GM18517 (cell line): ENCODE measurements at regions not wholly inside any gene's neighbourhood (a gene's known extent, or its start where the extent isn't known, plus 50 kb on each side); places are given as distances from the start of the nearest gene placed in this dataset.

ENCODE experiments used
- ATAC-seq: cut with Tn5 transposase; IDR thresholded peaks from one replicate; pipeline ENCODE4 v1.9.1; 2021; ENCODE audit warnings: mild to moderate bottlenecking, moderate library complexity; ENCODE audit not compliant: unreplicated experiment

DNA sequence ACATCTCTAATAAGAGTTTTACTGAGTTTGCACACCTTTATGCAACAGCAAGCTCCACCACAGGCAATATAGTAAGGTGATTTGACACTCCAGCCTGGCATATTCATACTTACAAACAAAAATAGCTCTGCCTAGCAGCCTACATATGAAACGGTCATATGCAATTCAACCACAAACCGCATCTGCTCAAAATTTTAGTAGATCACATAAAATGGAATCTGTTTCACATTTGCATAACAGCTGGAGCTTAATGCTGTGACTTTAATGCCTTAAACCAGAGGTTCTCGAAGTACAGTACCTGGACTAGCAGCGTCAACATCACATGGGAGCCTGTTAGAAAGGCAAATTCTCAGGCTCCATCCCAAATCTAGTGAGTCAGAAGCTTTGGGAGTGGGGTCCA, 578.4 kb downstream of the CDH11 start:
- no peak for ATAC-seq

- no peak for ATAC-seq
These were observed 578.8 kb downstream of the CDH11 start for GRCh38 chr16:64543031-64543430.

DNA sequence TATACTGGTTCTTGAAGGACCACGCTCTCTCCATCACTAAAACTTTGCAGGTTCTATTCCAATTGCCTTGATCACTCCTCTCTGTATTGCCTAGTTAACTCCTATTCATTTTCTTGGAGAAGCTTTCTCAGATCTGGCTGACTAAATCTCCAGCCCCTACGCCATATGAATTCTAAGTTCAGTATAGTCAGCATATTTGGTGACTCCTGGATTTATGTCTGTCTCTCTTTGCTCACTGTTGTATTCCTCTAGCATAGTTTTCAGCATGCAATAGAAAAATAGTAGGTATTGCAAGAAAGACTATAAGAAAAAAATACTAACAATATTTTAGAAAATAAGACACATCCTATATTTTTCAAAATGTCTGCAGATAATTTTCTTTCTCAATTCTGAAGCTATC, 579.7 kb downstream of the CDH11 start:
- ATAC-seq: no peak

- ATAC-seq: no peak
These were observed 580.2 kb downstream of the CDH11 start for GRCh38 chr16:64541621-64542020.

GRCh38 chr16:64540434-64540833, 581.4 kb downstream of the CDH11 start:
- ATAC-seq: no peak

DNA sequence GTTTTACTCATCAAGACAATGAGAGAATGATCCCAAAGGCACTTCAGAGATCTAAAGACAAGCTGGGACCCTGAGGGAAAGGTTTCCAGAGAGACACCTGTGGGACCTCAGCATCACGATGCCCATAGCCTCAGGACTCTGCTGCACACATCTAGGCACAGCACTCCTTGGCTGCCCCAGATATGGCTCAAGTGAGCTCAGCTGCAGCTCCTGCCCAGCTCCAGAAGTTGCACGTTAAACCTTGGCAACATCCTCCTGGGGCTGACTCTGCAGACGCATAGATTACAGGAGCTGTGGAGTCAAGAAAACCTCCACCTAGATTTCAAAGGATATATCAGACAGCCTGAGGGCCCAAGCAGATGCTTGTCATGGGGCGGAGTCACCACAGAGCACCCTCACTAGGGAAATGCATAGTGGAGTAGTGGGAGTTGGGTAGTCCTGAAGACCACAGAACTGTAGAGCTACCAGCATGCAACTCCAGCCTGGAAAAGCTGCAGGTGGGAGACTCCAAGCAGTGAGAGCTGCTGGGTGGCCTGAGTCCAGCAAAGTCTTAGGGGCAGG, 582.0 kb downstream of the CDH11 start:
- ATAC-seq: no peak

GRCh38 chr16:64534180-64534780, 587.6 kb downstream of the CDH11 start:
- no peak for ATAC-seq

DNA sequence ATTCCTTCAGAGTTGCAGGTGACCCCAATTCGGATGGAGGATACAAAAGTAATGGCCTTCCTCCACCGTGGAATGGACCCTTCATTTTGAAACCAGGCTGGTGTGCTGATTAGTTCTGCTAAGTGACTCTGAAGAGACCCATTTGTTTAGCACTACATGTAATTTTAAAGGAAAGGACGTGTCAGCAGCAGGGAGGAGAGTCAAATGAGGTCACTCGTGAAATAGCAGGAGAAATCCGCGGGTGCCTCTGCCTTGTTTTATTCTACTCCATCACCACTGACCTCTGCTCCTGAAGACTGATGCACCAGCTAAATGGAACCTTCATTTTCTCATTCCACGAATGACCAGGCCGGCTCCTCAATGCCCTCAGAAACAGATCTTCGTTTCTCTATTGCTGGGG, 589.2 kb downstream of the CDH11 start:
- no peak for ATAC-seq

DNA sequence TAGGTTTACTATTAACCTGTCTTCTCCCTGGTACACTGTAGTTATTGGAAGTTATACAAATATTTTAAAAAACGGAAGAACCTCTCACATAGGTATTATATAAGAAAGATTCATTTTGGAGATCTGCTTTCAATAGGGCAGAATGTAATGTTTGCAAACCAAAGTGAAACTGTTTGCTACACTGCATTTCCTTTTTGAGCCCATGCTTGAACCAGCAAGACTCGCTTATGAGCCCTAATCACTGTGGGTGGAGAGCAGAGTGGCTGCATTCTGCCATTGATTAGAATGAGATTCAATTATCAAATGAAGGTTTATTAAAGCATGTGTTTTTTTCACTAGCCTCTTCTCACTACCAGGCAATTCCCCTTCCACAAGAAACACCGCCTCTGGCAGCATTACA, 589.7 kb downstream of the CDH11 start:
- no peak for ATAC-seq

DNA sequence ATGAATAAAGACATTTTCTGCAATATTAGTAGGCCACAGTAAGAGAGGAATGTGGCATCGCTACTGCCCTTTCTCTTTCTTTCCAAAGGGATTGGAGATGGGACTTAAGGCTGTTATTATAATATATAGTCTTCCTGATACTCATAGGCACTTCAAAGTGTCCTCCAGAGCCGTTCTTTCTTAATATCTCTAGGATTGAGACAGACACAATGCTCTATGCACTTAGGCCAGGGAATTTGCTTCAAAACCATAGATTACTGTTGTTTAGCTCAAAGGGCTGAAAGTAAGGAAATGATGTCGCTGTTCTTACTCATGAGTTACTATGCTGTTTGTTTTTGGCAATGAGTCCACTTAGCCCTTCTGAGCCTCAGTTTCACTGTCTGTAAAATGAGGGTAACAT, 590.5 kb downstream of the CDH11 start:
- ATAC-seq: no peak

GRCh38 chr16:64522548-64522947, 599.3 kb downstream of the CDH11 start:
- ATAC-seq: no peak

DNA sequence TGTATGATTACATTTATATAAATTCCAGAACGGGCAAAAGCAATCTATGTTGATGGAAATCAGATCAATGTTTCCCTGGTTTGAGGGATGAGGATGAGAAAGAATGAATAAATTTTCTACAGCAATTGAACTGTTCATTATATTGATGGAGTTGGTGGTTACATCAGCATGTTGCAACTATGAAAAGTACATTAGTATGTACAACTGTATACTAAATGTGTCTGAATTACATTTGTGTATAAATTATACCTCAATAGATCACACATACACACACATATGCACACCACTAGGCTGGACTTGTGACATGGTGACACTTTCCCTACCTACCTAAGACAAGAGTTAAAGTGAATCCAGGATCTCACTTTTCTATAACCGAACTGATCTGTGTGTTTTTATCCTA, 608.0 kb downstream of the CDH11 start:
- no peak for ATAC-seq

DNA sequence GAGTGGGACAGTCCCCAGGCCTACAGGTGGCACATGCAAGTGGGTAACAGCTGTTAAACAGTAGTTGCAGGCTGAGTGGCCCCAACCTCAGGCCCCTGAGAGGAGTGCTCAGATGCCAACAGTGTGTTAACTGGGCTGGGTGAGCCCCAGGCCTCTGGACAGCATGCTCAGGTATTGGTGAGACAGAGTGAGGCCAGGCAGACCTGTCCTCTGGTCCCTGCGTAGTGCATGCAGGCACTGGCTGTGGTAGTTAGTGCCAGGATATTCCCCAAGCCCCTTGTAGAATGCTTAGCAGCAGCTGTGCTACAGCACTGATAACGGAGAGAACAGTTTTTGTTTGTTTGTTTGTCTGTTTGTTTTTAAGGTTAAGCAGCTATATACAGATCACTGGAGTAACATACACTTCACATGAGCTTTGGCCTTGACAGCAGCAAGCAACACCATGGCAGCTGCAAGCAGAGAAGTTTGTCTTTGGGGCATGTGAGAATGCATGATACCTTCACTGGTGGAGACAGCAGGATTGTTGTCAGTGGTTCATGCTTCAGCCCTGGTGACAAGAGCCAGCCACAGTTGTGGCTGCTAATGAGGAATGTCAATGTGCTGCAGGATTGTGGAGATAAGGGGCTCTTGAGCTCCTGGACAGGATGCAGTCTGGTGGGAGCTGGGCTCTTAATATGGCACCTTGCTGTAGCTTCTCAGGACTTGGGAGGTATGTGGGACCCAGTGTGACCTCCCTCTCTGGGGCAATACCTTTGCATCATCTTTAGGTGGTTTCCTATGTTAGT, 614.4 kb downstream of the CDH11 start:
- no peak for ATAC-seq

- no peak for ATAC-seq
These were observed 622.7 kb downstream of the CDH11 start for GRCh38 chr16:64499211-64499610.

- ATAC-seq: no peak
These were observed 623.5 kb downstream of the CDH11 start for GRCh38 chr16:64498363-64498762.

DNA sequence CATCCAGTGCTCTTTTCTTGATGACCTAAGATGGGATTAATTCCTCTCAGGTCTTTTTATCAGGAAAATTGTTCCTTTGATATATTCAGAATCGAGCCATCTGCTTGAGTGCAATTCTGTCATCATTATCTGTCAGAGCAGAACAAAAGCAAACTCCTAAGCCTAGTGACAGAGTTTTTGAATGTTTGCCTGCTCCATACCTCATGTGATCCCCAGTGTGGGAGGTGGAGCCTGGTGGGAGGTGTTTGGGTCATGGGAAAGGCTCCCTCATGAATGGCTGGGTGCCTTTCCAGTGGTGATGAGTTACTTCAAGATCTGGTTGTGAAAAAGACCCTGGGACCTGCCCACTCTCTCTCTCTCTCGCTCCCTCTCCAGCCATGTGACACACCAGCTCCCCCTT, 628.2 kb downstream of the CDH11 start:
- ATAC-seq: no peak

GRCh38 chr16:64489449-64489848, 632.4 kb downstream of the CDH11 start:
- ATAC-seq: no peak

- ATAC-seq: no peak
These were observed 635.3 kb downstream of the CDH11 start for GRCh38 chr16:64486561-64486960.

- ATAC-seq: no peak
These were observed 640.4 kb downstream of the CDH11 start for GRCh38 chr16:64481497-64481896.

DNA sequence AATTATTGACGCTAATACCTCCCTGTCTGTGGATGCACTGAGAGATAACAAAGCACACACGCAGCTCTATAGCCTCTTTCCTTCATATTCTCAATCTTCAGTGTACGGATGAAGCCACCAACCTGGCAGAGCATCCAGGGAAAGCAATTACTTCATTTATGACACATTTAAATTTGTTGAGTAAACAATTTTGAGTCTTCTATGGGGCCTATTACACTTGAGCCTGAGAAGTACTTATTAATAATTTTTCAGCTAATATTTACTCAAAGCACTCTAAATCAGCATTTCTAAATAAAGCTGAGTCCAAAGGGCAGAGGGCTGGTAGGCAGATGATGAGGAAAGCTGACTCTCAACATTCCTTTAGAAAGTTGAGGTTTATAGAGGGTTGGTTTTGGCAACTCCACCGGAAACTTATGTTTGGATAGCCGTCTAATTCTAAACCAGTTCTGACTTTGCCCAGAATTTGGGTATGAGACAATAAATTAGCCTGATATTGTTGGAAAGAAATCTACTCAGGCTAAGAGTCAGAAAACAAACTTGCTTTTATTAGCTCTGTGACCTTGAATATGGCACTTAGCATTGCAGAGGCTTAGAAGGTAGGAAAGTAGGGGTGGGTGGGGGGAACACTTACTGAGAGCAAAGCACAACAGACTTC, 643.5 kb downstream of the CDH11 start:
- no peak for ATAC-seq

GRCh38 chr16:64475627-64476351, 646.1 kb downstream of the CDH11 start:
- ATAC-seq: no peak
